BJ (cell line): ENCODE measurements at regions not wholly inside any gene's neighbourhood (a gene's known extent, or its start where the extent isn't known, plus 50 kb on each side); places are given as distances from the start of the nearest gene placed in this dataset.
"Not testable (repeated sequence)": the region's sequence is repeated elsewhere in the genome, so short reads cannot be mapped to it uniquely, and the experiment has no call there.

ENCODE experiments used
- CTCF ChIA-PET: fragments of 350-600 bp; formaldehyde crosslinking; extraction: SDS; loops from one replicate; lab custom pipeline; 2021; ENCODE audit warnings: antibody characterized with exemption, inconsistent platforms; lab: Yijun Ruan, JAX
- POLR2A ChIA-PET: fragments of 300-600 bp; sonication (Branson Sonifier 250); formaldehyde crosslinking; extraction: SDS; loops from one replicate; lab custom pipeline; 2021; ENCODE audit warnings: antibody characterized with exemption; lab: Charles Lee
- DNase-seq: peaks from one replicate; pipeline ENCODE4 v3.0.0-alpha.2; 2011; ENCODE audit warnings: low read depth
- H3K27me3 ChIP-seq: 2 replicates; pipeline ENCODE4 v1.6.0; 2011; ENCODE audit warnings: low read length; ENCODE audit not compliant: control insufficient read depth, insufficient read depth
- H3K36me3 ChIP-seq: 2 replicates; pipeline ENCODE4 v1.5.1; 2011; ENCODE audit warnings: low read length; ENCODE audit not compliant: control insufficient read depth, insufficient read depth
- H3K4me3 ChIP-seq: 2 replicates; pipeline ENCODE4 v1.5.1; 2011; ENCODE audit warnings: low read depth, mild to moderate bottlenecking, control low read depth, low read length
- CTCF ChIP-seq: IDR thresholded peaks from 2 replicates; pipeline ENCODE4 v1.5.1; 2011; ENCODE audit warnings: low read depth, mild to moderate bottlenecking, control low read depth, inconsistent platforms, low read length, moderate library complexity; ENCODE audit not compliant: insufficient read depth

- no peaks in the 10 kb centered on the region for H3K27me3 ChIP-seq
- TF ChIP-seq CTCF, result no peak
- no peak for DNase-seq
- POLR2A ChIA-PET, result no interaction called here
- CTCF ChIA-PET, result interaction anchor here (0.7 to 0.8 kb wide), 2 partner anchors 12 to 1679 kb away, joined by 3 to 4 read pairs; no protein-coding TSS in a partner anchor
- H3K36me3 ChIP-seq, result no peaks in the 10 kb centered on the region
- H3K4me3 ChIP-seq, result no peak overlapping the region
These were observed 755.4 kb downstream of the SLC6A15 start for GRCh38 chr12:84157170-84157569.

GRCh38 chr12:84154991-84155930 lies 757.3 kb downstream of the SLC6A15 start:
- DNase-seq, CTCF ChIA-PET, H3K4me3 ChIP-seq, POLR2A ChIA-PET, H3K36me3 ChIP-seq, H3K27me3 ChIP-seq: not testable (repeated sequence)

- CTCF ChIA-PET, H3K27me3 ChIP-seq, H3K36me3 ChIP-seq, DNase-seq, H3K4me3 ChIP-seq, POLR2A ChIA-PET: not testable (repeated sequence)
These were observed 758.1 kb downstream of the SLC6A15 start for GRCh38 chr12:84154439-84154990.

- DNase-seq, result no peak
- ChIA-PET POLR2A (no interaction called here), CTCF (no interaction called here)
- Histone ChIP-seq H3K27me3 (no peaks in the 10 kb centered on the region), H3K36me3 (no peaks in the 10 kb centered on the region), H3K4me3 (no peak overlapping the region)
- TF ChIP-seq CTCF, result no peak
These were observed 762.4 kb downstream of the SLC6A15 start for GRCh38 chr12:84150201-84150600.

- no peaks in the 10 kb centered on the region for H3K36me3 ChIP-seq
- no peaks in the 10 kb centered on the region for H3K27me3 ChIP-seq
- ChIA-PET POLR2A (no interaction called here), CTCF (no interaction called here)
- no peak overlapping the region for H3K4me3 ChIP-seq
- no peak for DNase-seq
- no peak for TF ChIP-seq CTCF
These were observed 764.3 kb downstream of the SLC6A15 start for GRCh38 chr12:84148335-84148734.

- POLR2A ChIA-PET, result no interaction called here
These were observed 775.7 kb downstream of the SLC6A15 start for GRCh38 chr12:84136862-84137367.

More at GRCh38 chr12:84136862-84137367, 775.7 kb downstream of the SLC6A15 start:
- H3K36me3 ChIP-seq, result no peaks in the 10 kb centered on the region
- TF ChIP-seq CTCF, result no peak
- CTCF ChIA-PET, result no interaction called here
- DNase-seq, result no peak
- H3K27me3 ChIP-seq, result no peaks in the 10 kb centered on the region
- no peak overlapping the region for H3K4me3 ChIP-seq
